Activated naive CD4-positive, alpha-beta T cell treated with Interleukin-2 at 50 U/mL for 16 hours (primary cell): ENCODE measurements at regions not wholly inside any gene's neighbourhood (a gene's known extent, or its start where the extent isn't known, plus 50 kb on each side); places are given as distances from the start of the nearest gene placed in this dataset.

Experiments
- DNase-seq: peaks from one replicate; pipeline ENCODE4 v3.0.0-alpha.2; 2020

GRCh38 chr3:87041191-87041590 is 50.2 kb upstream of the VGLL3 start:
- no peak for DNase-seq
